ENCODE measurements at regions not wholly inside any gene's neighbourhood (a gene's known extent, or its start where the extent isn't known, plus 50 kb on each side); places are given as distances from the start of the nearest gene placed in this dataset.
"Not testable (repeated sequence)": the region's sequence is repeated elsewhere in the genome, so short reads cannot be mapped to it uniquely, and the experiment has no call there.

DNA sequence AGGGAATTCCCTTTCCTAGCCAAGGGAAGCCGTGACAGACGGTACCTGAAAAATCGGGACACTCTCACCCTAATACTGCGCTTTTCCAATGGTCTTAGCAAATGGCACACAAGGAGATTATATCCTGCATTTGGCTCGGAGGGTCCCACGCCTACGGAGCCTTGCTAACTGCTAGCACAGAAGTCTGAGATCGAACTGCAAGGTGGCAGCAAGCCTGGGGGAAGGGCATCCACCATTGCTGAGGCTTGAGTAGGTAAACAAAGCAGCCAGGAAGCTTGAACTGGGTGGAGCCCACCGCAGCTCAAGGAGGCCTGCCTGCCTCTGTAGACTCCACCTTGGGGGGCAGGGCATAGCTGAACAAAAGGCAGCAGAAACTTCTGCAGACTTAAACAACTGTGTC lies 560.6 kb downstream of the SOX5 start:
- DNase-seq = not testable (repeated sequence)

DNA sequence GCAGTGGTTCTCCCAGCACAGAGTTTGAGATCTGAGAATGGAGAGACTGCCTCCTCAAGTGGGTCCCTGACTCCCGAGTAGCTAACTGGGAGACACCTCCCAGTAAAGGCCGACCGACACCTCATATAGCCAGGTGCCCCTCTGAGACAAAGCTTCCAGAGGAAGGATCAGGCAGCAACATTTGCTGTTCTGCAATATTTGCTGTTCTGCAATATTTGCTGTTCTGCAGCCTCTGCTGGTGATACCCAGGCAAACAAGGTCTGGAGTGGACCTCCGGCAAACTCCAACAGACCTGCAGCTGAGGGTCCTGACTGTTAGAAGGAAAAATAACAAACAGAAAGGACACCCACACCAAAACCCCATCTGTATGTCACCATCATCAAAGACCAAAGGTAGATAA lies 560.2 kb downstream of the SOX5 start:
- DNase-seq = not testable (repeated sequence)

DNA sequence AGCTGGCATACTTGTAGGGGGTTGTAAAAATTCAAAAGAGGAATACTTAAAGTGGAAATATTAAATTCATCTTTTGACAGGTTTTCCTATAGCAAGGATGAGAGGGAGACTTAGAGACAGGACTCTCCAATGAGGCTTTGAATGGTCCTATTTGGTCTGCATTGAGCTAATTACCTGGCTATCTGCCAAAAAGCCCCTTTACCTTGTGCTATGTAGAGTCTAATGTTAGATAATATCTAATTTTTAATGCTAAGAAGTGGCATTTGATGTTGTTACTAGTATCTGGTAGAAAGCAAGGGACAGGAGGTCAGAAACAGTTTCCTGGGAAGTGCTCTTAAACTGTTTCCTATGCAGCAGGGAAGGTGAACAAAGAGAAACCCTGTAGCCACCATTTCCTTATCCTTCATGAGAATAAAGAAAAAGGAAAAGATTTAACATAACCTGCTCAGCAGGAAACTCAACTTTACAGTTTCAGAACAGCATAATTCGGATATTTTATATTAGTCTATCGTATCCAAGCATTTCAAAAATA lies 550.0 kb downstream of the SOX5 start:
- no peak for DNase-seq

DNA sequence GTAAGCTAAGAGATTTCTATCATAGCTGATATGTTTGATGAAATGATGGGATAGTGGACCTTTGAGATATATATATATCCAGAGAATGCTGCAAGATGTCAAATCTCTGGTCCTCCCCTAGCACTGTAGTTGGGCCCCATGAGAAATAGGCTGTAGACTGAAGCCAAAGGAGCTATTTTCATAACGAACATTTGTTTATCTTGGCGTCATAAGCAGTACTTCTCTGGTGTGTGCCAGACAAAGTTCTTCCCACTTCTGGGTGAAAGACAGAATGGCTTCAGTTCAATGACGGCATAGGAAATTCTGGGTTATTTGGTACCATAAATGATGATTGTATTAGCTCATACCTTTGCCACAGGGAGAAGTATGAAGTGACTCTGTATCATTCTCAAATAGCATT lies 534.3 kb downstream of the SOX5 start:
- no peak for DNase-seq

DNA sequence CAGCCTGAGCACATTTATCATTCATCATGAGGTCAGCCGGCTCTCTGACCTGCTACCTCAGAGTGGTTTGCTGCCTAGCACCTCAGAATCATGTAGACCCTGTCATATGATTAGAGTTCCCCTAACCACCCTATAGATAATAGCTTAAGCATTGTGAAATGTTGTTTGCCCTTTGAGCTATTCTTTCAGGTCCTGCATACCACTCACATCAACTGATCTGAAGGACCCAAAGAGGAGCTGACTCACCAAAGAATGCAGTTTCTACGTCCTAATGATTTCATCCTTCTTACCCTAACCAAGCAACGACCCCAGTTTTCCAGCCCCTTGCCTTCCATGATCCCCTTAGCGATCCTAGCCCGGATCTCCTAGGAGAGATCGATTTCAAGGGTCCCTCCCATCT lies 527.9 kb downstream of the SOX5 start:
- DNase-seq = no peak

DNA sequence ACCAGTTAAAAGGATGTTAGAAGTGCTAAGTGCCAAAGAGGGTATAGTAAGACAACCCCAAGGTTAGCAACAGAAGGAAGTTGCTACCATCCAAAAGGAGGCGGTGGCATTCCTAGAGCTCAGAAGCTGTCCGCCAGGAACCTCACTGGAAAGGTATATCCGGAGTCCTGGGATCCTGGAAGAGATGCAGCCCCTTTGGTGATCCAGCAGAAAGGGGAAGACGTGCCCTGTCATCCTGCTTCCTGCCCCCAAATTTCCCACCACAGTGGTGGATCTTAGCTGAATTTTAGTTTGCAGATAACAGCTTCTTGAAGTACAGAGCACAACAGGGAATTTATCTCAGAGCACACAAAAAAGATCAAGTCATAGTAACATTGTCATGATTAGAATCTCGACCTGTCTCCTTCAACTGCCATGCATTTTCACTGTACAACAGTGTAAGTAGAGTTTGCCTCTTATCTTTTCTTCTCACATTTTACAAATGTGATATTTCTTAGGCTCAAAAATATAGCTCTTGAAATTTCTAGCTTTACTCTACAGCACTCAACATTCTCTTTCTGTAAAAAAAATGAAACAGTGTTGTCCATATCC lies 526.3 kb downstream of the SOX5 start:
- DNase-seq = no peak

DNA sequence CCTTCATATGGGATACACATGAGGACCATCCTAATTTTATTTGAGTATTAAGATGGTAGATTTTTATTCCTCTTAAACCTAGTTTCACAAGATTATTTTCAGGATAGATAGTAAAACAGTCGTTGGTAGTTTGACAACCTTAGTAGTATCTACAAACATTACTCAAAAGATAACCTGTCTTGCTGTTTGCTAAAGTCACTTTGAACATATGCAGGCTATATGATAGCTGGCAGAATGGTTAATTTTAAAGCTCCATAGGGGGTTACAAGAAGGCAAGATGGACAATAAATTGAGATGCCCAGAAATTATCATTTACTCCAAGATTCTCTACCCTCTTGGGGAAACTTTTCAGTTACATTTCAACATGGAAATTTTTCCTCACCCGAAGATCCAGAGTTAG lies 525.7 kb downstream of the SOX5 start:
- no peak for DNase-seq

DNA sequence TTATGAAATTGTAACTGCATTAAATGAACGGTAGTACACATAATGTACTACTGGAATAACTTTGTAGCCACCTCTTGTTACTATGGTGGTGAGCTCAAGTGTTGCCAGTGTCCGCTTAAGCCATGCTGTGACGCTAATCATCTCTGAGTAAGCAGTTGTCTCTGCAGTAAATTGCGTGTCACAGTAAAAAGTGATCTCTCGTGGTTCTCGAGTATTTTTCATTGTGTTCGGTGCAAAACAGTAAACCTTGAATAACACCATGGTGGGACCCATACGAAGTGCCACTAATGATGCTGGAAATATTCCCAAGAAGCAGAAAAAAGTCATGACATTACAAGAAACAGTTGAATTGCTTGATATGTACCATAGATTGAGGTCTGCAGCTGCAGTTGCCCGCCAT lies 524.8 kb downstream of the SOX5 start:
- no peak for DNase-seq

DNA sequence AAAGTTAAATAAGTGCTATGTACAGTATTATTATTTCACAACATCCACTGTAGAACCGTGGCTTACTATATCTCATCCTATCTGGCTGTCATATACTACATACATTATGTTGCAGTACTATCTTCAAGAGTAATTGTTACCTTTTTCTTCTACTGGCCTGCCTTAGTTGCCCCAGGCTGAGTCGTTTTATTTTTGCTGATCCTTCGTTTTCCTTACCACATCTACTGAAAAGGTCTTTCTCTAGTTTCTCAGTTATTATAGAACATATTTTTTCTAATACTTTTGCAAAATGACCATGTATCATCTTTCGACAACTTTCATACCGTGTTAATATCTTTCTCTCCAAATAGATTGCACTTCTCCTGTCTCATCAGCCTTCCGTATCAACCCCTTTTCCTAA lies 523.1 kb downstream of the SOX5 start:
- DNase-seq = no peak

DNA sequence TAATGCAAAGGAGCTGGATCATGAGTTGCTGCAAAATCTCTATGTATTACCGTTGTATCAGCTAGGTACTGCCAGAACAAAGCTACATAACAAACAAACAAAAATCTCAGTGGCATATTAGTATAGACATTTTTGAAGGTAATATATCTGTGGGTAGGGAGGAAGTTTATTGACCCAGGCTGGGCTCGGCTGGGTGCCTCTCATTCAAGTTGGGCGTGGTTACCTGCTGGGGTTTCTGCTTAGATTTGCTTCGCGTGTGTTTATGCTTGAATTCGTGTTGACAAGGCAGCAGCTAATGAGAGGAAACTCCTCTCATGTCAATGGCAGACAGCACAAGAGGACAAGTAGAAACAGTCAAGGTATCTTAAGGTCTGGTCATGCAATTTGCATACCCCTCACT lies 520.7 kb downstream of the SOX5 start:
- DNase-seq = no peak

DNA sequence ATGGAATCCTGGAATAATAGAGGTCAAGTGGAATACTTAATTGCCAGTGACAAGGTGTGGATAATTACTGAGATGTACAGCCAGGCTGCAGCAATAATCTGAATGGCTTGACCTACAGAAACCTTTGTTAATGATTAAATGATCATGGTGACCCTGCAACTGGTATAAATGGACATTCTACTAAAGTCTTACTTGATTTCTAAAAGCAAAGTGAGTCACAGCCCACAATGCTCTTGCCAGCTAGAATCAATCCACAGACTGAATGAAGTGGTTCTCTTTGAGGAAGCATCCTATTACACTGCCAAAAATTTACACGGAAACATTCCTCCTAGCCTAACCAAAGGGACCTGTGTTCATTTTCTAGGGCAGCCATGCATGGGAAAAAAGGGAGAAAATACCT lies 518.5 kb downstream of the SOX5 start:
- DNase-seq = no peak

DNA sequence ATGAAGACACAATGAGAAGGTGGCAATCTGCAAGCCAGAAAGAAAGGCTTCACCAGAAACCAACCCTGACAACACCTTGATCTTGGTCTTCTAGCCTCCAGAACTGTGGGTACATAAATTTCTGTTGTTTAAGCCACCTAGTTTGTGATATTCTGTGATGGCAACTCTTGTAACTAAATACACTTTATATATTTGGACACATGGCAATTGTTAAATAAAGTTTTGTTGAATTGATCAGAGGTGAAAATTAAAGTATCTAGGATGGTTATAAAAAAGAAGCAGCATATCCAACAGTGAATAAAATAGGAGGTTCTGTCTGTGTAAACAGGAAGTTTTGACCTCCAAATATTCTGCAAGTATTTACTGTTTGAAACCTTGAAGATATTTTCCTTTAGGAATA lies 516.3 kb downstream of the SOX5 start:
- DNase-seq = no peak

DNA sequence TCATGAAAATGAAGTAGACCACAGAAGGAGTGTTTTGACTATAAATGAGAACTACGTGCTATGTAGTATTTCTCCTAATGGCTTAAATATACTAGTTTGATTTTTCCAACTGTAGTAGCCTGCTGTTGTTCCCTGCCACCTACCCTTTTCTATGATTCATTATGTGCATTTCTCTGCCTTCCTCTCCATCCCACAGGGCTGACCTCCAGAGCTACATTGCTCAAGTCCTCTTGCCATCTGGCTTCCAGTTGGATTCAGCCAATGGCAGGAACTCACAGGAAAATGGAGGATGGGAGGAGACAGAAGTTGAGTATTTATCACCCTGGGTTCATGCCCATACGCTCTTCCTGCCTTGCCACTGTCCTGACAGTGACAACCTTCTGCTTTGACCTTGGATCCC lies 515.3 kb downstream of the SOX5 start:
- DNase-seq = no peak

DNA sequence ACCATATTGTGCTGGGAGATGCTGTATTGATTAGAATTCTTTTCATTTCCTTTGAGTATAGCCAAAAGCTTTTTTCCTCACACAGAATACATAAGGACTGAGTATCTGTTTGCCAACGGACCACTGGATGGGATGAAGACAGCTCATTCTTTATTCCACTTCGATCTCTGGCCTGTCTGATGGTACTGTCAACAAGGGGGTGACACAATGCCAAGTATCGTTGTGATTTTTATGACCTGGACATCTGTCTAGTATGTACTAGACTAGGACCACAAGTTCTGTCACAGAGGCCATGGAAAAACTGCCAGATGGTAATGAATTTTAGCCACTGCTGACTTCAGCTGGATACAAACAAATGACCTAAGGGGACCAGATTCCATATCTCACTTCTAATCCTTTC lies 502.7 kb downstream of the SOX5 start:
- no peak for DNase-seq

DNA sequence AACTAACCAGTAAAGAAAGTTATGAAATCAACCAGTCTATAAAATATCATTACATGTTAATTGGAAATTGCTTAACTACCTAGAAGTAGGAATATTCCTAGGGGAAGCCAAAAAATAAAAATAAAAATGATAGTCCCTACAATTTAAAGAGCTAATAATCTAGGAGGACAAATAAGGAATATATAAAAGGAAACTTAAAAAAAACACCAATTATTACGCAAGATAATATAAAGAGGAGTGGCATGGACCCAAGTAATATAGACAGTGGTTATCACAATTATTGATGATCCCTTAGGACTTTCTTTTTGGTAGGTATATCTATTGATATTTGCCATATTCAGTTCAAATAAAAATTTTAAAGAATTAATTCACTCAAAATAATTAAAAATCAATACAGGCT lies 498.7 kb downstream of the SOX5 start:
- DNase-seq = no peak

DNA sequence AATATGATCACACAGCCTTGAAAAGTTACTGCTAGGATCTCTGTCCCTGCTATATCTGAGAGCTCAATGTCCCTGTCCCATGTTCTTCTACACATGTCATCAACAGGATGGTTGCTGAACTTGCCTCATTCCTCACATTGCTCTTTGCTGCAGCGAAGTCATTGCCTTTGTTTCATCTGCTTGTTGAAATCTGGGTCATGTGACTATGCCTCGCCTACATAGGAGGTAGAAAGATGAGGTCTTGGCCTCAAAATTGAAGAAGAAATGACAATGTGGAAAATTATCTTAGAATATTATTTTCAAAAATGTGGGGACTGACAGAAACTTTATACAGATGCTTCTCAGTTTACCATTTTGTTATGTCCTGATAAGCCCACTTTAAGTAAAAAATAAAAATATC lies 494.2 kb downstream of the SOX5 start:
- DNase-seq = no peak

DNA sequence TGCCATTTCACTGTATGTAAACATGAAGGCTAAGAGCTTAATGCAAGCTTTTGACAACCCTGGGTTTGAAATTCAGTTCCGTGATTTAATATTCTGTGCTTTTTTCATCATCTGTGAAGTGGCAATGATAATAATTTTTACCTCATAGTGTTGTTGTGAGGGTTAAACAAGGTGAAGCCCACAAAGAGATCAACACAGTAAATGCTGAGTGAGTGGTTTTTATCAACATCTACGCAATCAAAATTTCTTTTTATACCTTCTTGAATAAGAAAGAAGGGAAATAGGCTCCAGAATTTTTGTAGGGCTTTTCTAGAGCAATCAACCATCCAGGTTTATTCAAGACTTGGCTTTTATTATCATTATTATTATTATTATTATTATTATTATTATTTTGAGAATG lies 490.8 kb downstream of the SOX5 start:
- no peak for DNase-seq

DNA sequence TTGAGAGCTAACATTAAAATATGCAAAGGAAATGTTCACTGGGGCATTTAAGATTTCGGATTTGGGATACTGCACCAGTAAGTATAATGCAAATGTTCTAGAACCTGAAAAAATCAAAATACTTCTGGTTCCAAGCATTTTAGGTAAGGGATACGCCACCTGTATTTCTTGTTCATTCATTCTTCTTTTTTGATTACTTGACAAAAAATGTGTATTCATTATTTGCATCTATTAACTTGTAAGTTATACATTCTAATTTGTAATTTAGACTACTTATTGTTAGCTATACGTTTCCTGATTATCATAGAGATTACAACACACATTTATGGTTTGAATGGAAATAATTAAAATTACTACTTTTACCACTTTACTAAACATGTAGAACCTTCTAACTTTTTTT lies 486.9 kb downstream of the SOX5 start:
- DNase-seq = no peak

DNA sequence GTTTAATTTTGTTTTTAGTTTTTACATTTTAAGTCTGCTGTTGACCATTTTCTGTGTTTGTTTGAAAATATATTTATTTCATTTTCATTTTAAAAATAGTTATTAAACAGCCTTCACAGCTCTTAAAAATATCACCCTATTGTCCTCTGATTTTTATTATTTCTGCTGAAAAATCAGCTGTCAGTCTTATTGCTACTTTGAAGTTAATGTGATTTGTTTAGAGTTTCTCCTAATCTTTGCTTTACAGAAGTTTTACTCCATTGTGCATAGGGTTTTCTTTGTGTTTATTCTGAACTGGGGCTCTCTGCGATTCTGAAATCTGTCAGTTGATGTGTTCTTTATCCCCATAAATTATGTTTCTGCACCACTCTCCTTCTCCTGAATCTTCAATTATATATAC lies 486.3 kb downstream of the SOX5 start:
- DNase-seq = no peak

DNA sequence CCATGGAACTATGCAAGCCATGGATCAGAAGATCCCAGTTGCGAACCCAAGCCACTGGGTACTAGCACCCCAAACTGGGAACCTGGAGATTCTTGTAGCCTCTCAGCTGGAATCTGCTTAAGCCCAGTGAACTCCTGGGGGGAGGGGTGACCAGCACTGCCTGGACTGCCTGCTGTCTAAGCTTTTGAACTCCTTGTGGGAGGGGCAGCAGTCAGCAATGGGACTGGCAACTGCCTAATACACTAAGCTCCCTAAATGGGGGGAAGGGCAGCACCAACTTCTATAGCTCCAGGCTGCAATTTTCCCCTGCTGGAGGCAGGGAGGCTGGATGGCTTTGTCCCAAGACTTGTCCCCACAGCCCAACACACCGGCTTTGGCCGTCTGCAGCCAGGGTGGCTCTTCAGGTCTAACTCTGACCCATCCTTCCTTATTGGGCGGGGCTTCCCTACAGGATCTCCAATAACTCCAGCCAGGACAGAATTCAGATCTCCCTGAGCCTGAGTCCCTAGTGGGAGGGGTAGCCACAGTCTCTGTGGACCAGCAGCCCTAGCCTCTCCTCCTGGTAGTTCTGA lies 485.1 kb downstream of the SOX5 start:
- DNase-seq = no peak

DNA sequence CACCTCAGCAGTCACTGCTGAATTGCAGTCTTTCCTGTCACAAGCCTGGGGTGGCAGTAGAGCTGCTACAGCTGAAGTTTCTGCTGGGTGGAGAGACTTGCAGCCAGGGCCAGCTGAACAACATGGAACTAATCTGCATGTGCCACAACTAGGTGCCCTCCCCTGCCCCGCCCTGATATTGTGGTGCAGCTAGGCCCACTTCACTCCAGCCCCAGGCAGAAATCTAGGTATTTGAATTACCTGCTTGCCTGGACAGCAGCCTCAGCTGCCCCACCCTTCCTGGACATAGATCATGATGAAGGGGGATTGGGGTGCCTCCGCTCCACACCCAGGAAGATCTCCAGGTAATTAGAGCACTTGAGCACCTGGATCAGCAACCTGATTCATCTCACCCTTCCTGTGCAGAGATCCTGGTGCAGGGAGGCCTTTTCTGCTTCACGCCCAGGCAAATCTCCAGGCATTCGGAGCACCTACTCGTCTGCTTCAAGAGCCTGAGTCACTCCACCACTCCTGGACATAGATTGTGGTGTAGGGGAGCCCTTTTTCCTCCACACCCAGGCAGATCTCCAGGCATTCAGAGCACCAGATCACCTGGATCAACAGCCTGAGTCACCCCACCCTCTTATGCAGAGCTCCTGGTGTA lies 477.0 kb downstream of the SOX5 start:
- no peak for DNase-seq

DNA sequence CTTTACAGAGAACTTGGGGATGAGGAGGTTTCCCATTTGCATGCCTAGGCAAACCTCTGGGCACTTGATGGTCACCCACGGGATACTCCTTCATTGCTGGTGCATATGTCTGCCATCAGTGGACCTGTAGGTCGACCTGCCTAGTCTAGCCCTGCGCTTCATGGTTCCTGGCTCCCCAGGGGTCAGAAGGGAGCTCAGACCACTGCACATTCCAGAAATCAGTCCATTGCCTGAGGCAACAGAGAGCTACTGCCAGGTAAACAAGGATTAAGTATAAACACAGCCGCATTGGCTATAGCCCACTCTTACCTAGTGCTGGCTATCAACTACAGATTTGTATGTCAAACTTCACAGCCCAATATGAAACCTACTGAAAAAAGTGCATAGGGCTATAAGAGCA lies 476.4 kb downstream of the SOX5 start:
- no peak for DNase-seq

DNA sequence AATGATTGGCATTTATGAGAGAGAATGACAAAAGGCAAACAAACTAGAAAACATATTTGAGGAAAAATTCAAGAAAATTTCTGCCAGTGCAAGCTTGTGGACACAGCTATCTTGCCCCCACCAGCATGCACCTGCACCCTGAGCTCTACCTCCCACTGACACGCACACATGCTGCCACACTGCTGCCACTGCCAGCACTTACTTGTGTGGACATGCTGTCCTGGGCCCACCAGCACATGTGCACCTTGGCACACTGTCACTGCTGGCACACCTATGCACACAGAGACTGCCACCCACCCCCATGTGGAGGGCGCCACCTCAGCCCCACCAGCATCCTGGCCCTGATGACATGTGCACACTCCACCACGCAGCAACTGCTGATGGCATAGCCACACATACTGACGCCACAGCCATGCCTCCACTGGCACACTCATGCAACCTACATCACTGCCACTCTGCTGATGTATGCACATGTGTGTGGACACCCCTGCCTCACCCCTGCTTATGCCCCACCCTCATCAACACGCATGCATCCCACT lies 475.0 kb downstream of the SOX5 start:
- no peak for DNase-seq

Measured in left hindlimb (tissue), 1 donor.